Stomach (tissue), 4 donors: ENCODE measurements at regions not wholly inside any gene's neighbourhood (a gene's known extent, or its start where the extent isn't known, plus 50 kb on each side); places are given as distances from the start of the nearest gene placed in this dataset.

Source experiments
- EP300 ChIP-seq: sonication (generic); formaldehyde crosslinking; IDR thresholded peaks from one replicate; pipeline ENCODE4 v1.6.1; 2017; ENCODE audit warnings: antibody characterized with exemption
- POLR2A ChIP-seq, 4 donors: fragments of 450-650 bp; IDR thresholded peaks; one replicate each; pipeline ENCODE4 v1.6.1; 2016; ENCODE audit warnings: antibody characterized with exemption in 4 of 4, control low read depth in 2 of 4, mild to moderate bottlenecking in 1 of 4, moderate library complexity in 1 of 4
- POLR2AphosphoS5 ChIP-seq, 3 donors: sonication (generic); formaldehyde crosslinking; IDR thresholded peaks; one replicate each; pipeline ENCODE4 v1.6.1; 2016; ENCODE audit warnings: antibody characterized with exemption in 3 of 3
- TF ChIP-seq, protein P1 (sequence below), 7 experiments: fragments of 450-650 bp in 4 of 7; fragments of 200-600 bp in 3 of 7; sonication (generic) in 3 of 7; IDR thresholded peaks; one replicate each; pipeline ENCODE4 v1.5.1; 2016 to 2019; ENCODE audit warnings: antibody characterized with exemption in 7 of 7, control low read depth in 2 of 7, mild to moderate bottlenecking in 1 of 7

DNA sequence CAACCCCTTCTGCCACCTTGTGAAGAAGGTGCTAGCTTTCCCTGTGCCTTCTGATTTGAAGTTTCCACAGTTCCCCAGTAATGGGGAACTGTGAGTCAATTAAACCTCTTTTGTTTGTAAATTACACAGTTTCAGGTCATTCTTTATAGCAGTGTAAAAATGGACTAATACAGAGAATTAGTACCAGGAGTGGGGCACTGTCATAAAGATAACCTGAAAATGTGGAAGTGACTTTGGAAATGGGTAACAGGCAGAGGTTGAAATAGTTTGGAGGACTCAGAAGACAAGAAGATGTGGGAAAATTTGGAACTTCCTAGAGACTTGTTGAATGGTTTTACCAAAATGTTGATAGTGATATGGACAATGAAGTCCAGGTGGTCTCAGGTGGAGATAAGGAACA lies 131.0 kb upstream of the HAND2 start:
- TF ChIP-seq, protein P1, sequence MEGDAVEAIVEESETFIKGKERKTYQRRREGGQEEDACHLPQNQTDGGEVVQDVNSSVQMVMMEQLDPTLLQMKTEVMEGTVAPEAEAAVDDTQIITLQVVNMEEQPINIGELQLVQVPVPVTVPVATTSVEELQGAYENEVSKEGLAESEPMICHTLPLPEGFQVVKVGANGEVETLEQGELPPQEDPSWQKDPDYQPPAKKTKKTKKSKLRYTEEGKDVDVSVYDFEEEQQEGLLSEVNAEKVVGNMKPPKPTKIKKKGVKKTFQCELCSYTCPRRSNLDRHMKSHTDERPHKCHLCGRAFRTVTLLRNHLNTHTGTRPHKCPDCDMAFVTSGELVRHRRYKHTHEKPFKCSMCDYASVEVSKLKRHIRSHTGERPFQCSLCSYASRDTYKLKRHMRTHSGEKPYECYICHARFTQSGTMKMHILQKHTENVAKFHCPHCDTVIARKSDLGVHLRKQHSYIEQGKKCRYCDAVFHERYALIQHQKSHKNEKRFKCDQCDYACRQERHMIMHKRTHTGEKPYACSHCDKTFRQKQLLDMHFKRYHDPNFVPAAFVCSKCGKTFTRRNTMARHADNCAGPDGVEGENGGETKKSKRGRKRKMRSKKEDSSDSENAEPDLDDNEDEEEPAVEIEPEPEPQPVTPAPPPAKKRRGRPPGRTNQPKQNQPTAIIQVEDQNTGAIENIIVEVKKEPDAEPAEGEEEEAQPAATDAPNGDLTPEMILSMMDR (IDR thresholded peaks at IDR 0.05), result no peak
- TF ChIP-seq EP300, result no peak
- no peak for TF ChIP-seq POLR2A (IDR thresholded peaks at IDR 0.05)
- TF ChIP-seq POLR2AphosphoS5 (IDR thresholded peaks at IDR 0.05), result no peak
